ENCODE measurements at regions not wholly inside any gene's neighbourhood (a gene's known extent, or its start where the extent isn't known, plus 50 kb on each side); places are given as distances from the start of the nearest gene placed in this dataset.

GRCh38 chr15:50837256-50837770, 71.2 kb upstream of the AP4E1 start:
- Mint-ChIP-seq H3K36me3 (no peaks in the 10 kb centered on the region), H3K4me1 (ENCODE audit: unreplicated experiment) (no peaks in the 10 kb centered on the region), H3K27ac (no peak overlapping the region)

GRCh38 chr15:50830477-50831354, 65.2 kb upstream of the SPPL2A start:
- H3K4me3 Mint-ChIP-seq = no peak overlapping the region
- H3K27me3 Mint-ChIP-seq = no peaks in the 10 kb centered on the region
- TF ChIP-seq CTCF (conservative IDR thresholded peaks at IDR 0.05) = no peak
- no peak overlapping the region for H3K27ac Mint-ChIP-seq
- no peaks in the 10 kb centered on the region for H3K36me3 Mint-ChIP-seq
- DNase-seq (ENCODE audit: extremely low spot score, unreplicated experiment) = no peak
- H3K4me1 Mint-ChIP-seq (ENCODE audit: unreplicated experiment) = peaks cover 8% of the 10 kb centered on the region
- H3K9me3 Mint-ChIP-seq = no peaks in the 10 kb centered on the region

More at GRCh38 chr15:50837256-50837770, 71.2 kb upstream of the AP4E1 start:
- Mint-ChIP-seq H3K4me3 (no peak overlapping the region), H3K27me3 (no peaks in the 10 kb centered on the region), H3K9me3 (no peaks in the 10 kb centered on the region)
- no peak for TF ChIP-seq CTCF (conservative IDR thresholded peaks at IDR 0.05)
- no peak for DNase-seq (ENCODE audit: extremely low spot score, unreplicated experiment)

- no peaks in the 10 kb centered on the region for H3K27me3 Mint-ChIP-seq
- TF ChIP-seq CTCF (conservative IDR thresholded peaks at IDR 0.05) = no peak
- no peaks in the 10 kb centered on the region for H3K9me3 Mint-ChIP-seq
- no peak for DNase-seq (ENCODE audit: extremely low spot score, unreplicated experiment)
- H3K27ac Mint-ChIP-seq = peak overlapping the region; percentile 59
- no peaks in the 10 kb centered on the region for H3K36me3 Mint-ChIP-seq
- H3K4me1 Mint-ChIP-seq (ENCODE audit: unreplicated experiment) = peaks cover 8% of the 10 kb centered on the region
- H3K4me3 Mint-ChIP-seq = no peak overlapping the region
Observed at GRCh38 chr15:50828610-50829206, 63.2 kb upstream of the SPPL2A start.

GRCh38 chr15:50825946-50826345, 60.4 kb upstream of the SPPL2A start:
- DNase-seq (ENCODE audit: extremely low spot score, unreplicated experiment) = no peak
- TF ChIP-seq CTCF (conservative IDR thresholded peaks at IDR 0.05) = no peak
- no peaks in the 10 kb centered on the region for H3K27me3 Mint-ChIP-seq
- H3K27ac Mint-ChIP-seq = no peak overlapping the region
- no peaks in the 10 kb centered on the region for H3K36me3 Mint-ChIP-seq
- no peak overlapping the region for H3K4me3 Mint-ChIP-seq
- peaks cover 8% of the 10 kb centered on the region for H3K4me1 Mint-ChIP-seq (ENCODE audit: unreplicated experiment)
- no peaks in the 10 kb centered on the region for H3K9me3 Mint-ChIP-seq

GRCh38 chr15:50824514-50824913, 59.0 kb upstream of the SPPL2A start:
- Mint-ChIP-seq H3K27me3 (no peaks in the 10 kb centered on the region), H3K4me3 (no peak overlapping the region), H3K36me3 (no peaks in the 10 kb centered on the region), H3K4me1 (ENCODE audit: unreplicated experiment) (peaks cover 8% of the 10 kb centered on the region), H3K9me3 (no peaks in the 10 kb centered on the region), H3K27ac (no peak overlapping the region)
- DNase-seq (ENCODE audit: extremely low spot score, unreplicated experiment) = no peak
- no peak for TF ChIP-seq CTCF (conservative IDR thresholded peaks at IDR 0.05)
